ENCODE measurements at regions not wholly inside any gene's neighbourhood (a gene's known extent, or its start where the extent isn't known, plus 50 kb on each side); places are given as distances from the start of the nearest gene placed in this dataset.

DNA sequence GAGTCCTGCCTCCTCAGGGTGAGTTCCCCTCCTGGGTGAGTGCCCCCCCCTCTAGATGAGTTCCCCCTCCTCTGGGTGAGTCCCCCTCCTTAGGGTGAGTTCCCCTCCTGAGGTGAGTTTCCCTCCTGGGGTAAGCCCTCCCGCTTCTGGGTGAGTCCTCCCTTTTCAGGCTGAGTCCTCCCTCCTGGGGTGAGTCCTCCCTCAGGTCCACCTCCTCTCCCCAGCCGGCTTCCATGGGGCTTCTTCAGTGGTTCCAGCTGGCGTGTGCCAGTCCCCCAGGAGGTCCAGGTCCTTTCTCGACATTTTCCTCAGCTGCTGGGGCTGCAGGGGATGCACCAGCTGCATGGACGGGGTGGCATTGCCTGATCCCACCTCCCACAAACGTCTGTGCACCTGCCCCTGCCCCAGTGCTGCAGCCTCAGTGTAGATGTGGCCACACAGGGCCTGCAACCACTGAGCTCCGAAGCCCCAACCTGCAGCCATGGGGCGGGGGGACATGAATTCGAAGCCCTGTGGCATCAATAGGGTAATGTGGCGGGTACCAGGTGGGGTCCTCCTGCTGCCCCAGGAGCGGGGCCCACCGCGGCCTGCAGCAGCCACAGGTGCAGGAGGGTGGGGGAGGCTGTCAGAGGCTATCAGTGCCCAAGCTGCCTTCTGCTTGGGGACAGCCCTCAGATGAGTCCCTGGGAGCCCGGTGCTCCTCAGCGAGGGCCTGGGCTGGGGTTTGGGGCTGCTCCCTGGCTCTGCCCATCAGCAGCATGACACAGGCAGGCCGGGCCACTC is 101.3 kb upstream of the FGF3 start:
- Mint-ChIP-seq H3K4me1 (ENCODE audit: unreplicated experiment) (peaks cover 5% of the 10 kb centered on the region), H3K9me3 (no peaks in the 10 kb centered on the region), H3K36me3 (no peaks in the 10 kb centered on the region), H3K4me3 (no peak overlapping the region), H3K27me3 (peaks cover 46% of the 10 kb centered on the region), H3K27ac (no peak overlapping the region)
- TF ChIP-seq CTCF (conservative IDR thresholded peaks at IDR 0.05) = no peak
- DNase-seq (ENCODE audit: extremely low spot score, unreplicated experiment) = no peak

DNA sequence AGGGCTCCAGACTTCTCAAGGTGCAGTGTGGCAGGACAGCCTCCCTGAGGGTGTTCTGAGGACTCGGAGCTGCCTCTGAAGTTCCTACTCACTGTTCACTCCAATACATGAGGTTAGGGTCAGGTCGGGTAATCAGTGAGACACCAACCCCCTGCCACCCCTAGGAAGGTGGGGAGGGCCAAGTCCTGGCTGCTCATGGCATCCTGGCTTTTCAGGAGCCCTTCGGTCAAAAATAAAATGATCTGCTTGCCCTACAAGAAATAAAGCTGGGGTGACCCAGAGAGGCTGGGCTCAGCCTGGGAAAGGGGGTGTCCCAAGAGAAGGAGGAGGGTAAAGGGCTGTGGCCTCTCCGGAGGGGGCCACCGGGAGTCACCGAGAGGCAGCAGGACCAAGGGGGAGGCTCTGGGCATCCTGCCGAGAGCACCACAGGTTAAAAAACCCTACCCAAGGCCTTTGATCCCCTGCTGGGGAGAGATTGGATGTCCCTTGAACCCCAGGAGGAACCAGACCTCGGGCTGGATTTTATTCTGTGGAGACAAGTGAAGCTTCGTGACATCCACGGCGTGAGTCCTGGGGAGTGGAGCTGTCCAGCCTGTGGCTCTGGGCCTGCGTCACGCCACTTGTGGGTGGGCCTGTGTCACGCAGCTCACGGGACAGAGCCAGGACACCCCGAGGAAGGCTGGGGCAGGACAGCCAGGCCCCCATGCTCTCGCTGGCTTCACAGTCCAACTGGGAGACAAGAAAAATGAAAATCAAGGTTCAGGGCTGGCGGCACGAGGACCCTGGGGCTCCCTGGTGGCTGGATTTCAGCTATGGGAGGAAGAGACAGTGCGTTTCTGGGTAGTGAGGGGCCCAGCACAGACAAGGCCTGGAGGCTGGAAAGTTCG is 102.2 kb upstream of the FGF3 start:
- TF ChIP-seq CTCF (conservative IDR thresholded peaks at IDR 0.05) = no peak
- Mint-ChIP-seq H3K27me3 (peaks cover 49% of the 10 kb centered on the region), H3K36me3 (no peaks in the 10 kb centered on the region), H3K9me3 (no peaks in the 10 kb centered on the region), H3K4me1 (ENCODE audit: unreplicated experiment) (peaks cover 11% of the 10 kb centered on the region), H3K27ac (no peak overlapping the region), H3K4me3 (no peak overlapping the region)
- no peak for DNase-seq (ENCODE audit: extremely low spot score, unreplicated experiment)

DNA sequence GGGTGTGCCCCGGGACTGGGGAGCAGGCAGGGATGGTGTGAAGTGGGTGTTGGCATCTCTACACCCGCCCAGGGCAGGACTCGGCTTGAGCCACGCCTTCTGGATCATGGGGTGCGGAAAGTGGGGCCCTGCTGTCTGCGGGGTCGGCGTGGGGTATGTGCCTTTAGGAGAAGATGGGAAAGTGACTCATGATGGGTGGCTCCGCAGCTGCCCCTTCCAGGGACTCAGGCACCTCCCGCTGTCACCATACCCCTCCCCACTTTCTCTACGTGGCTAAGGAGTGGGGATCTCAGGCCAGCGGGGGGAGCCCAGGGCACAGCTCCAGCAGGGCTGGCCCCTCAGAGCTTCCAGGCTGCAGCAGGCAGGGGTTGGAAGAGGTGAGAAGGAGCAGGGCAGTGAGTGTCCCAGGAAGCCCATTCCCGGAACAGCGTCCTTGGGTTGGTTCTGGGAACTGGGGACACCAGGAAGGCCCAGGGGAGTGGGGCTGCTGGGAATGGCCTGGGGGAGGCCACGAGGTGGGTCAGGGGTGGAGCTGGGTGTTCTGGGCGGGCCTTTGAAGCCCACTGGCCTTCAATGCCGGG is 102.9 kb upstream of the FGF3 start:
- DNase-seq (ENCODE audit: extremely low spot score, unreplicated experiment) = no peak
- no peak overlapping the region for H3K4me3 Mint-ChIP-seq
- no peak for TF ChIP-seq CTCF (conservative IDR thresholded peaks at IDR 0.05)
- peaks cover 11% of the 10 kb centered on the region for H3K4me1 Mint-ChIP-seq (ENCODE audit: unreplicated experiment)
- no peaks in the 10 kb centered on the region for H3K9me3 Mint-ChIP-seq
- H3K27ac Mint-ChIP-seq = no peak overlapping the region
- H3K36me3 Mint-ChIP-seq = no peaks in the 10 kb centered on the region
- H3K27me3 Mint-ChIP-seq = peaks cover 49% of the 10 kb centered on the region

DNA sequence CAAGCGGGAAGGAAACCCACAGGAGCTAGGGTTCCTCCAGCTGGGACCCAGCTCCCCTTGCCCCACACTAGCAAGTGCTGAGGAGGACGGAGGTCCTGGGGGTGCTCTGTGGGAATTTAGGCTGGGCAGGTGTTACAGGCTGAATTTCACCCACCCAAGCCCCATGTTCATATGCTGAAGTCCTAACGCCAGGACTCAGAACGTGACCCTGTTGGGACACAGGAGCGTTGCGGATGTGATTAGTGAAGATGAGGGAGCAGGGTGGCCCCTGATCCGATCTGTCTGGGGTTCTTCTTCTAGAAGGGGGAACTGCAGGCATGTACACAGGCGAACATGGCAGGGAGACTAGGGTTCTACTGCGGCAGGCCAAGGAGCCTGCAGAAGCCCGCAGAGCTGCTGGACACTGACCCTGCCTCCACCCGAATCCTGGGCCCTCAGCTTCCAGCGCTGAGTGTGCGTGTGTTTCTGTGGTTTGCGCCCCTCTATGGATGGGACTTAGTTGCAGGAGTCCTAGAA is 103.4 kb upstream of the FGF3 start:
- Mint-ChIP-seq H3K27ac (peak overlapping the region; percentile 5), H3K27me3 (peaks cover 50% of the 10 kb centered on the region)
- TF ChIP-seq CTCF (conservative IDR thresholded peaks at IDR 0.05) = no peak

GRCh38 chr11:69923196-69923595 is 104.0 kb upstream of the FGF3 start:
- H3K27me3 Mint-ChIP-seq = peaks cover 52% of the 10 kb centered on the region
- TF ChIP-seq CTCF (conservative IDR thresholded peaks at IDR 0.05) = no peak
- no peaks in the 10 kb centered on the region for H3K36me3 Mint-ChIP-seq
- no peak overlapping the region for H3K4me3 Mint-ChIP-seq
- H3K4me1 Mint-ChIP-seq (ENCODE audit: unreplicated experiment) = peaks cover 11% of the 10 kb centered on the region
- DNase-seq (ENCODE audit: extremely low spot score, unreplicated experiment) = no peak
- peak overlapping the region; percentile 5 for H3K27ac Mint-ChIP-seq
- H3K9me3 Mint-ChIP-seq = no peaks in the 10 kb centered on the region

More for the DNA sequence above, 103.4 kb upstream of the FGF3 start:
- DNase-seq (ENCODE audit: extremely low spot score, unreplicated experiment) = no peak
- Mint-ChIP-seq H3K4me1 (ENCODE audit: unreplicated experiment) (peaks cover 11% of the 10 kb centered on the region), H3K36me3 (no peaks in the 10 kb centered on the region), H3K4me3 (no peak overlapping the region), H3K9me3 (no peaks in the 10 kb centered on the region)
